Retina (tissue), 1 donor: ENCODE measurements at regions not wholly inside any gene's neighbourhood (a gene's known extent, or its start where the extent isn't known, plus 50 kb on each side); places are given as distances from the start of the nearest gene placed in this dataset.

Source experiments
- DNase-seq: peaks from one replicate; pipeline ENCODE4 v3.0.0-alpha.2; 2016

DNA sequence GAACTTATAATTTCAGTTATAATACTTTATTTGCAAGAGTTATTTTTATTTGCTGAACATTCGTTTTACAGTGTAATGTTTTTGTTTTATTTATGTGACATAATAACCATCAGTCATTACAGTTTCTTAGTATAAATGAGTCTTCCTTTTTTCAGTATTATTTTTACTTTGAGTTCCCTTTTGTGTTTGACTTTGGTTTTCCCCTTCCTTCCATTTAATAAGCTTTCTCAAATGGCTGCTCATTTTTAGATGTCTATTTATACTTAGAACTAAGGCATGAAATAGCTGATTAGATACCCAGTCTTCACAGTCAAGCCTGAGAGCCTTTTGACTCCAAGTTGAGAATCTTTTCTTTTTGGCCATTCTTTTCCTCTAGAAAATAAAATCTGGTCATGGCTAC is 404.5 kb downstream of the LRFN5 start:
- DNase-seq, result no peak

DNA sequence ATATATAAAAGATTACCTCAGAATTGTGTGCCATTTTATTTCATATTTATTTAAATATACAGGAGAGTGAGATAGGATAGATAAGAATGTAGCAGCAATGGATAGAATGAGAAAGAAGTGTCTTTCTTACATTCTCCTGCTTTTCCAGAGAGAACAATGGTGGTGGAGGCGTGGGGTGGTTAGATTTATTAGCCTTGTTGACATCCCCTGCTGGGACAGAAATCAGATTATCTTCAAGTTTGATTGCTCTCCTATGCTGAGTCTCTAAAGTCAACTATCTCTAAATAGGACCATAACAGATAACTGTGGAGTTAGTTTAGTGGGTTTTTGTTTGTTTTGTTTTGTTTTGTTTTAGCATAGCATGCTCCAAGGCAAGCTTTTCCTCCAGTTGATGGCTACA is 397.6 kb downstream of the LRFN5 start:
- DNase-seq, result no peak

GRCh38 chr14:42002141-42002540 is 395.5 kb downstream of the LRFN5 start:
- DNase-seq, result no peak

GRCh38 chr14:42001431-42001830 is 394.8 kb downstream of the LRFN5 start:
- DNase-seq, result no peak

DNA sequence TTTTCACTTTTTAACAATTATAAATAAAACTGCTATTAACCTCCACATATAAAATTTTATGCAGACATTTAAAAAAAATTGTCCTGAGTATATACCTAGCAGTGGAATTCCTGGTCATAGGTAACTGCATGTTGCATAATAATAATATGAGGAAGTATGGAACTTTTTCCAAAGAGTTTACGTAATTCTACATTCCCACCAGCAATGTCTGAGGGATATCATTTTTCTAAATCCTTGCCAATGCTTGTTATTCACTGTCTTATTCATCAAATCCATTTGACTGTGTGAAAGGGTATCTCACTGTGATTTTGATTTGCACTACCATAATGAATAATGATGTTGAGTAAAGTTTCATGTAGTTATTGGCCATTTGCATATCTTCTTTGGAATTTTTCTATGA is 393.8 kb downstream of the LRFN5 start:
- no peak for DNase-seq

DNA sequence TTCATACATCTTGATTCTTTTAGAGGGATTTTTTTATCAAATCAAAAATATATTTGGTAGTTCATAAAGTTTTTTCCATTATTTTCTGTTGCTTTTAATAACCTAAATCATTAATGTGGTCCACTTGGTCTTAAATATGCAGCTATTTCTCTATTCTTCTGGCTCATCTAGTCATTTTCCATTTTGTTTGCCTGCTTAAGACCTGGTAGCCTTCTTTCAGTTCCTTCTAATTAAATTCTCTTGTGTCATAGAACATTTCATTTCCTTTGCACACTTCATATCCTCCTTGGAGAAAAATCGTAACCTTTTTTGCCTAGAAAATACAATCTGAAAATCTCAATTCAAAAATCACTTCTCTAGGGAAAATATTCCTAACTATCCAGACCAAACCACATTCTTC is 387.0 kb downstream of the LRFN5 start:
- DNase-seq, result no peak

DNA sequence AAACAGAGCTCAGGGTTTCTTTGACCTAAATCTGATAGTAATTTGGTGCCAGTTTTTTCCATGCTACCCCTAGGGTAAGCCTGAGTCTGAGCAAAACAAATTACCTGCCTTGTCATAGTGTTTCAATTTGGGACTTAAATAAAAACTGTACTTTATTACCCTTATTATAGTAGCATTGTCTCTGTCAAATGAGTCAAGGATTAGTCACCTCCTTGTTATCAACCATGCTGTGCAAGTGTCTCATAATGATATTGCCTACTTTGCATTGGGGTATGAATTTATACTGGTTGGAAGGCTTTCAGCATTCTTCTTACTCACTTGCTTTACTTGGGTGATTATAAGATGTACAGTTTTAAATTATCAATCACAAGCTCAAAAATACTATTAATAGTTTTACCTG is 380.0 kb downstream of the LRFN5 start:
- DNase-seq, result no peak

DNA sequence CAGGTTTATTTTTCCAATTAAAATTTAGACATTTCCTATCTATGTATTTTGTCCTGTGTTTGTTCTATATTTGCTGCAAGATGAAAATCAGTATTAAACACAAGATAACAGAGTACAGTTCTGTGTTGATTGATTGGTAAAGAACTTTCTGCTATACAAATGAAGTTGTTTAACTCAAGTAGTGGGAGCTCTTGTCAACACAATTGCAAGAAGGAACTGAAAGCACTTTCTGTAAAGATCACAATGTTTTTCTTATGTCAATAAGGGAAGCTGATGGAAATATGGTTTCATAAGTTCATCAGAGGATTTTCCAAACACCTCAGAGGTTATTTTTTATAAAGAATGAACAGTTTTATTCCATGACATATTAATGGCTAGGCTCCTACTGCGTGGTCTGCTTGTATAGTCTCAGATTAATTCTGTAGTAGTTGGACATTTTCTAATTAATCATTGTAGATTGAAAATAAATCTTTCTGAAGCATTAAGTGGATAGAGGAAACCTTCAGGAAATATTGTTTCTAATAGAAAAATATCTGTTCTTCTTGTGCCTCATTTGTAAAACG is 379.5 kb downstream of the LRFN5 start:
- DNase-seq, result no peak

GRCh38 chr14:41973178-41973577 is 366.5 kb downstream of the LRFN5 start:
- DNase-seq, result no peak

- DNase-seq, result no peak
These were observed 365.9 kb downstream of the LRFN5 start for GRCh38 chr14:41972531-41972930.

DNA sequence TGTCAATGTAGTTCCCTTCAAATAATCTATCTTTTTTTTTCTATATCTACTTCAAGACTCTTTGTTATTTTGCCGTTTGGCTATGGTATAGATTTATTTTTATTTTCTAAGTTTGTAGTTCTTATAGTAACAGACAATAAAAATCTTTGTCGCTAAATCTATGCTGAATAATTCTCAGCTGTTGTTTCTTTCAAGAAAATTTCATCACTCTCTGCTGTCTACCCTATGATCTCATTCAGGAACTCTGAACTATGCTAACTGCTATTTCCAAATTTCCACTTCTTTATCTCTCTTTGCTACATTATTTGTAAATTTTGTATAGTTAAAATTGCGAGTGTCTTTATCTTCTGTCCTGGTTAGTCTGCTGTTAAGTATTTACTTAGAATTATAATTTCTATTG is 353.6 kb downstream of the LRFN5 start:
- DNase-seq, result no peak

DNA sequence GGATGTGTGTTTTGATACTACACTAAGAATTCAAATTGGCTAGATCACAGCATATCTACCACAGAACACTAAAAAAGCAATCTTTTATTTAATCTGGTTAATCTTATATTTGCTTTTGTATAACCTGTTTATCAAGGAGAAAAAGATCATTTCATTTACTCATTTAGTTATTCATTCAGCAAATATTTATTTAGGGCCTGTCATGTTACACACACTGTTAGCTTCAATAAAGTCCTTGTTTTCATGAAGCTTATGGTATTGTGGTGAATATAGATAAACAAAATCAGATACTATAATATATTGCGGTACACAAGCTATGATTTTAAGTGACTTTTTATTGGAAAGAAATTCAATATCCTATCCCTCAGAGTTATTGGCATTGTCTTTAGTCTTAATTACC is 350.8 kb downstream of the LRFN5 start:
- no peak for DNase-seq
